Mucosa of descending colon (tissue), 3 donors: ENCODE measurements at regions not wholly inside any gene's neighbourhood (a gene's known extent, or its start where the extent isn't known, plus 50 kb on each side); places are given as distances from the start of the nearest gene placed in this dataset.

Experiments used
- ATAC-seq: fragments of 200-7000 bp; cut with Tn5 transposase; one replicate; pipeline ENCODE4 v1.9.1; 2020; ENCODE audit warnings: mild to moderate bottlenecking, moderate library complexity
- DNase-seq, 3 donors: peaks; one replicate each; pipeline ENCODE4 v3.0.0-alpha.2; 2020
- H3K36me3 ChIP-seq: fragments of 200-600 bp; one replicate; pipeline ENCODE4 v1.8.0; 2021; ENCODE audit warnings: low read depth, mild to moderate bottlenecking
- H3K4me1 ChIP-seq: fragments of 200-600 bp; one replicate; pipeline ENCODE4 v1.8.0; 2021; ENCODE audit warnings: low read depth, mild to moderate bottlenecking
- H3K4me3 ChIP-seq: fragments of 200-600 bp; one replicate; pipeline ENCODE4 v1.8.0; 2021; ENCODE audit warnings: mild to moderate bottlenecking
- H3K9me3 ChIP-seq: fragments of 200-600 bp; one replicate; pipeline ENCODE4 v1.8.0; 2021; ENCODE audit warnings: mild to moderate bottlenecking
- intact Hi-C, 2 donors: fragments of 100-400 bp; cut with DNase I in 1 of 2; cut with micrococcal nuclease in 1 of 2; formaldehyde crosslinking; loops; one replicate each; pipeline versions ENCODE4 v1.11.0 to v1.11.1; 2022; cut with DNase I, micrococcal nuclease
- TF ChIP-seq, protein P1 (sequence below): fragments of 200-600 bp; IDR thresholded peaks from one replicate; pipeline ENCODE4 v1.8.0; 2022; ENCODE audit warnings: antibody characterized with exemption, mild to moderate bottlenecking
- donor health status: DM: no; HTN: no; CAD: no; lungs with moderate emphysema.
- donor health status: DM: no; HTN: no; CAD: no.
- donor health status: DM: no; HTN: yes; CAD: no.

DNA sequence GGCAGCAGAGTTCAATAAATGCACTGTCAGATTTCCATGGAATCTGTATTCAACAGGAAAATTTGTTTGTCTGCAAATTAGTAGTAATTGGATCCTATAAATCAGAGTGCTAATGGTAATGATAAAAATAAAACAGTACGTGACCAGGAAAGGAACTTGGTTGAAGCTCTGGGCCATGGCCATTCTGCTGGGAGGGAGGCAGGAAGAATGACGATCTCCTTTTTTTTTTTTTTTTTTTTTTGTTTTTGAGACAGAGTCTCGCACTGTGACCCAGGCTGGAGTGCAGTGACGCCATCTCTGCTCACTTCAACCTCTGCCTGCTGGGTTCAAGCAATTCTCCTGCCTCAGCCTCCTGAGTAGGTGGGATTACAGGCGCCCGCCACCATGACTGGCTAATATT is 94.8 kb upstream of the SEC11C start:
- DNase-seq (no peak), ATAC-seq (no peak)
- intact Hi-C loops = no loop called here
- TF ChIP-seq, protein P1, sequence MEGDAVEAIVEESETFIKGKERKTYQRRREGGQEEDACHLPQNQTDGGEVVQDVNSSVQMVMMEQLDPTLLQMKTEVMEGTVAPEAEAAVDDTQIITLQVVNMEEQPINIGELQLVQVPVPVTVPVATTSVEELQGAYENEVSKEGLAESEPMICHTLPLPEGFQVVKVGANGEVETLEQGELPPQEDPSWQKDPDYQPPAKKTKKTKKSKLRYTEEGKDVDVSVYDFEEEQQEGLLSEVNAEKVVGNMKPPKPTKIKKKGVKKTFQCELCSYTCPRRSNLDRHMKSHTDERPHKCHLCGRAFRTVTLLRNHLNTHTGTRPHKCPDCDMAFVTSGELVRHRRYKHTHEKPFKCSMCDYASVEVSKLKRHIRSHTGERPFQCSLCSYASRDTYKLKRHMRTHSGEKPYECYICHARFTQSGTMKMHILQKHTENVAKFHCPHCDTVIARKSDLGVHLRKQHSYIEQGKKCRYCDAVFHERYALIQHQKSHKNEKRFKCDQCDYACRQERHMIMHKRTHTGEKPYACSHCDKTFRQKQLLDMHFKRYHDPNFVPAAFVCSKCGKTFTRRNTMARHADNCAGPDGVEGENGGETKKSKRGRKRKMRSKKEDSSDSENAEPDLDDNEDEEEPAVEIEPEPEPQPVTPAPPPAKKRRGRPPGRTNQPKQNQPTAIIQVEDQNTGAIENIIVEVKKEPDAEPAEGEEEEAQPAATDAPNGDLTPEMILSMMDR = no peak
- Histone ChIP-seq H3K9me3 (no peaks in the 10 kb centered on the region), H3K4me1 (no peaks in the 10 kb centered on the region), H3K36me3 (no peaks in the 10 kb centered on the region), H3K4me3 (no peak overlapping the region)

DNA sequence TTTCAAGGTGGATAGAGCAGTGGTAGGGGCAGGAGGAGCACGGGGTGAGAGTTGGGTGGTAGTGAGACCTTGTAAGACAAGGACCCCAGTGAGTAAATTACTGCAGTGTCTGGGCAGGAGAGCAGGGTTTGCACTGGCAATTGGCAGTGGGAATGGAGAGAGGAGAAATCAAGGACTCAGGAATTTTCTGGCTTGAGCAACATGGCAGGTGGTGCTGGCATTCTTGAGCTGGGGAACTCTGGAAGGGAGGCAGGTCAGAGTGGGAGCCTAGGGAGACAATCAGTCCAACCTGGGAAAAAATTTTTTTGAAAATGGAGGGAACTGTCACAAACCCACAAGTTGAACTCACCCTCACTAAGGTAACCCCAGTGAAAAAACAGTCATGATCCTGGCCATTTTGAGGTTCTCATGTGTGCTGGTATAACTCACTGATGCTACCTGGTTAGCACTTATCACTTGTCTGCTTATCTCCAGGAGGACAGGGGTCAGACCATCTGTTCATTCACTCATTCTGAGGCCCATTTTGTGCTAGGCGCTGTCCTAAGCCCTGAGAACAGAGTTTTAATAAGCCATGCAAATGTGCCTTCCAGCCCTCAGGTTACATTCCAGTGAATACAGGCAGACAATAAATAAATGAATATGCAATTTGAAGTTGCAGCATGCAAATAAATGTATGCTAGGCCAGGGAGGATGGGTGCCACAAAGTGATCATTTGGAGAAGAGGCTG is 92.2 kb upstream of the SEC11C start:
- H3K9me3 ChIP-seq = no peaks in the 10 kb centered on the region
- TF ChIP-seq, protein P1 = no peak

DNA sequence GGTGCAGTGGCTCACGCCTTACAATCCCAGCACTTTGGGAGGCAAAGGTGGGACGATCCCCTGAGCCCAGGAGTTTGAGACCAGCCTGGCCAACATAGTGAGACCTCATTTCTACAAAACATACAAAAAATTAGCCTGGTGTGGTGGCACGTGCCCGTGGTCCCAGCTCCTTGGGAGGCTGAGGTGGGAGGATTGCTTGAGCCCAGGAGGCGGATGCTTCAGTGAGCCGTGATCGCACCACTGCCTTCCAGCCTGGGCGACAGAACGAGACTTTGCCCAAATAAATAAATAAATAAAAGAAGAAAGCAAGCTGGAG is 91.7 kb upstream of the SEC11C start:
- Histone ChIP-seq H3K36me3 (no peaks in the 10 kb centered on the region), H3K4me1 (no peaks in the 10 kb centered on the region), H3K9me3 (no peaks in the 10 kb centered on the region), H3K4me3 (no peak overlapping the region)
- no peak for DNase-seq
- ATAC-seq = no peak
- TF ChIP-seq, protein P1 = no peak
- intact Hi-C loops = no loop called here

More for the DNA sequence above, 92.2 kb upstream of the SEC11C start:
- no peak overlapping the region for H3K4me3 ChIP-seq
- intact Hi-C loops = no loop called here
- H3K4me1 ChIP-seq = no peaks in the 10 kb centered on the region
- H3K36me3 ChIP-seq = no peaks in the 10 kb centered on the region
- ATAC-seq = no peak
- no peak for DNase-seq

DNA sequence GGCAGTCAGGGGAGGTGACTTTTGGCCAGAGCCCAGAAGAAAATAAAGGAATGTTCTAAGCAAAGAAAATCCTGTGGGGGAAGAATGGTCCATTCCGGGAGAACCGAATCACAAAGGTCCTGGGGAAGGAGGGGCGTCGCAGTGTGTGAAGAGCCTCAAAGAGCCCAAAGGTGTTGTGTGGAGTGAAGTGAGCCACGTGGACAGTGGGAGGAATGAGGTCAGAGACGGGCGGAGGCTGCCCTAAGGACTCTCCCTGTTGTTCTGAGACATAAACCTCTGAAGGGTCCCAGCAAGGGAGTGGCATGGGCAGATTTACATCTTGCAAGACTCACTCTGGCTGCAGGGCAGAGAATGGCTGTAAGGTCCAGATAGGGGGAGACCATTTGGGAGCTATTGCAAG is 91.3 kb upstream of the SEC11C start:
- Histone ChIP-seq H3K9me3 (no peaks in the 10 kb centered on the region), H3K4me3 (no peak overlapping the region), H3K4me1 (no peaks in the 10 kb centered on the region), H3K36me3 (no peaks in the 10 kb centered on the region)
- TF ChIP-seq, protein P1 = no peak
- ATAC-seq (no peak), DNase-seq (no peak)
- intact Hi-C loops = no loop called here

DNA sequence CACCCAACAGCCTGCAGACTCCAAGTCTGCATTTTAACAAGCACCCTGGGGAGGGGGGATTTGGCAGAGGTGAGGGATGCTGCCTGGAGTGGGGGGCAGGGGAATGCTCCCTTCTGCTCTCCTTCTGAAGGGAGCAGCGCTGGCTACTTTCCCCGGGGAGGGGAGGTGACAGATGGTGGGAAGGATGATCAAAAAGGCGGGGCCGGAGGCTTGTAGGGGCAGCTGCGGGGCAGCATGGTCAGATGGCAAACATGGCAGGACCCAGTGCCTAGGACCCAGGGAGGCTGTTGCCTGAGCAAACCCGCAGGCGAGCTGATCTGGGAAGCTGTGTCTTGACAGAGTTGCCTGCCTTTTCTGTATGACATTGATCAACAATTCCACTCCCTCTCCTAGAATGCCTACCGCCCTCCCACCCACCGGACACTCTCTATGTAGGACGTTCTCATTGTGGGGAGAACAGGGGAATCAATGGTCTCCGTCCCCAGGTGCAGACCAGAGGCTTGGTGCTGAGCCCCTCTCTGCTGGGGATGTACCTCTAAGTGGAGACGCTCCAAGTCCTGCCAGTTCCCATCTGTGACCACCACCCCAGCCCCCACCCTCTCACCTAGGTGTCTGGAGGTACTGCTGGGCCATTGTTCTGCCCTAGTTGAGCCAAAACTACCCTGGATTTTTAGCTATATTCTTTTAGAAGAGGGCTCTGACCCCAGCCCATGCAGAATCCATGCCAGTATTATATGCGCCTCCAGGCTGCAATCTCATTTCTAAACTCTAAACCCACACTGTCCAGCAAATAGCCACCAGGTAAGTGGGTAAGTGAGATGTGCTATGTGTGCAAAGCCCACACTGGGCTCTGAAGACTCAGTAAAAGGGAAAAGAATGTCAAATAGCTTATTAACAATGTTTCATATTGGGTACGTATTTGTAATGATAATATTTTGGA is 89.7 kb upstream of the SEC11C start:
- intact Hi-C loops = no loop called here
- H3K9me3 ChIP-seq = no peaks in the 10 kb centered on the region
- DNase-seq (no peak), ATAC-seq (no peak)
- no peak overlapping the region for H3K4me3 ChIP-seq
- TF ChIP-seq, protein P1 = no peak
- no peaks in the 10 kb centered on the region for H3K4me1 ChIP-seq
- H3K36me3 ChIP-seq = no peaks in the 10 kb centered on the region
